ENCODE measurements at regions not wholly inside any gene's neighbourhood (a gene's known extent, or its start where the extent isn't known, plus 50 kb on each side); places are given as distances from the start of the nearest gene placed in this dataset.

DNA sequence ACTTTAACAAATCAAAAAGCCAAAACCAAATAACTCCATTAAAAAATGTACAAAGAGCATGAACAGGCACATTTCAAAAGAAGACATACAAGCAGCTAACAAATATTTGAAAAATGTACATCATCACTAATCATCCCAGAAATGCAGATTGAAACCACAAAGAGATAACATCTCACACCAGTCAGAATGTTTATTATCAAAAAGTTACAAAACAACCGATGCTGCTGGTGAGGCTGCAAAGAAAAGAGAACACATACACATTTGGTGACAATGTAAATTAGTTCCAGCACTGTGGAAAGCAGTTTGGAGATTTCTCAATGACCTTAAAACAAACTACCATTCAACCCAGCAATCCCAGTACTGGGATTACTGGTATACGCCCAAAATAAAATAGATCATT lies 756.0 kb upstream of the PCDH20 start:
- peaks cover 1% of the 10 kb centered on the region; the same call in 1 of the 2 replicates for H3K27me3 Mint-ChIP-seq (ENCODE audit: low read depth)
- H3K27ac Mint-ChIP-seq, result no peak overlapping the region
- WGBS (ENCODE audit: extremely low coverage, insufficient read length, low lambda C conversion rate), result no CpG with 5 or more reads among the region's 2 CpGs
- Histone ChIP-seq H2BK15ac (ENCODE audit: low read depth, low read length) (no peak overlapping the region), H3K56ac (ENCODE audit: insufficient read length, low read depth, low read length) (no peak overlapping the region), H3K23me2 (ENCODE audit: insufficient read length, low read depth, low read length, poor library complexity, severe bottlenecking) (no peaks in the 10 kb centered on the region), H2BK12ac (ENCODE audit: insufficient read length, low read depth, low read length) (no peak overlapping the region), H3K79me1 (ENCODE audit: insufficient read depth, low read depth, low read length, poor library complexity, severe bottlenecking) (no peaks in the 10 kb centered on the region), H4K8ac (replicated peaks; ENCODE audit: insufficient read length, low read depth, low read length) (no peak overlapping the region), H3K9ac (ENCODE audit: extremely low read depth, insufficient read length, low read length) (no peak overlapping the region), H3K14ac (ENCODE audit: insufficient read depth, low read length) (no peak overlapping the region), H4K5ac (ENCODE audit: insufficient read length, low read depth, low read length) (no peak overlapping the region), H3K79me2 (ENCODE audit: insufficient read depth, low read length) (no peaks in the 10 kb centered on the region), H3K18ac (ENCODE audit: insufficient read length, low read depth, low read length) (no peak overlapping the region), H2BK20ac (ENCODE audit: low read depth, low read length, poor library complexity, severe bottlenecking) (no peak overlapping the region), H3K27ac (ENCODE audit: insufficient read length, low read depth, low read length) (no peak overlapping the region), H3K4me2 (ENCODE audit: insufficient read depth, insufficient read length, low read length) (no peak overlapping the region), H3K9me3 (ENCODE audit: control insufficient read depth, low read depth, low read length) (no peaks in the 10 kb centered on the region), H4K20me1 (ENCODE audit: control insufficient read depth, insufficient read depth, insufficient read length) (no peaks in the 10 kb centered on the region), H2AFZ (ENCODE audit: low read length) (no peak overlapping the region), H2BK120ac (ENCODE audit: low read depth, low read length, poor library complexity, severe bottlenecking) (no peak overlapping the region), H3K4ac (ENCODE audit: low read depth, low read length) (no peak overlapping the region), H2AK5ac (ENCODE audit: insufficient read length, low read length) (no peak overlapping the region), H4K91ac (ENCODE audit: insufficient read length, low read depth, low read length) (no peak overlapping the region), H3K23ac (ENCODE audit: insufficient read length, low read depth, low read length) (no peak overlapping the region), H2BK5ac (ENCODE audit: insufficient read length, low read length) (no peak overlapping the region), H3T11ph (ENCODE audit: low read length) (no peak overlapping the region), H3K27me3 (ENCODE audit: insufficient read depth, low read length) (no peaks in the 10 kb centered on the region), H3K4me1 (ENCODE audit: insufficient read depth, low read length) (no peaks in the 10 kb centered on the region)
- TF ChIP-seq, protein P1, sequence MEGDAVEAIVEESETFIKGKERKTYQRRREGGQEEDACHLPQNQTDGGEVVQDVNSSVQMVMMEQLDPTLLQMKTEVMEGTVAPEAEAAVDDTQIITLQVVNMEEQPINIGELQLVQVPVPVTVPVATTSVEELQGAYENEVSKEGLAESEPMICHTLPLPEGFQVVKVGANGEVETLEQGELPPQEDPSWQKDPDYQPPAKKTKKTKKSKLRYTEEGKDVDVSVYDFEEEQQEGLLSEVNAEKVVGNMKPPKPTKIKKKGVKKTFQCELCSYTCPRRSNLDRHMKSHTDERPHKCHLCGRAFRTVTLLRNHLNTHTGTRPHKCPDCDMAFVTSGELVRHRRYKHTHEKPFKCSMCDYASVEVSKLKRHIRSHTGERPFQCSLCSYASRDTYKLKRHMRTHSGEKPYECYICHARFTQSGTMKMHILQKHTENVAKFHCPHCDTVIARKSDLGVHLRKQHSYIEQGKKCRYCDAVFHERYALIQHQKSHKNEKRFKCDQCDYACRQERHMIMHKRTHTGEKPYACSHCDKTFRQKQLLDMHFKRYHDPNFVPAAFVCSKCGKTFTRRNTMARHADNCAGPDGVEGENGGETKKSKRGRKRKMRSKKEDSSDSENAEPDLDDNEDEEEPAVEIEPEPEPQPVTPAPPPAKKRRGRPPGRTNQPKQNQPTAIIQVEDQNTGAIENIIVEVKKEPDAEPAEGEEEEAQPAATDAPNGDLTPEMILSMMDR (conservative IDR thresholded peaks at IDR 0.05), result no peak
- no peaks in the 10 kb centered on the region for H3K36me3 Mint-ChIP-seq (ENCODE audit: insufficient read depth in 1 of 3, low read depth in 3 of 3)
- no peaks in the 10 kb centered on the region; a peak in 1 of 5 replicates for H3K9me3 Mint-ChIP-seq
- no peak for DNase-seq
- H3K4me1 Mint-ChIP-seq, result peaks cover 4 to 8% of the 10 kb centered on the region in 2 experiments
- H3K4me3 Mint-ChIP-seq, result no peak overlapping the region
